ENCODE measurements at regions not wholly inside any gene's neighbourhood (a gene's known extent, or its start where the extent isn't known, plus 50 kb on each side); places are given as distances from the start of the nearest gene placed in this dataset.

DNA sequence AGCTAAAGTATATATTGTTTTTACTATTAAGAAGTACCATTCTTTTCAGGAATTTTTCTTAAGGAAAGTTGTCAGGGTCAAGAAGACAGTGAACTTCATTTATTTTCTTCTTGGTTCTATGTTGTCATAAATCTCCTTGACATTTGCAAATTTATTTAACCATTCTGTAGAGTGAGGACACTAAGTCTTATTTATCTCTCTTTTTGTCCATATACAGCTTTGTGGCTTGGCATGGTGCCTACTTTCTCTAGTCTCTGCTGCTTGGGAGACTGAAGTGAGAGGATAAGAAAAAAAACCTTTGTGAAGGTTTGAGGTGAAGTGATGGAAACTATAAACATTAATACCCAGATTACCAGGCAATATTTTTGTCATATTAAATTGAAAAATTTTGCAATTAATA is 1389.4 kb downstream of the SUCLG1 start:
- TF ChIP-seq, protein P1, sequence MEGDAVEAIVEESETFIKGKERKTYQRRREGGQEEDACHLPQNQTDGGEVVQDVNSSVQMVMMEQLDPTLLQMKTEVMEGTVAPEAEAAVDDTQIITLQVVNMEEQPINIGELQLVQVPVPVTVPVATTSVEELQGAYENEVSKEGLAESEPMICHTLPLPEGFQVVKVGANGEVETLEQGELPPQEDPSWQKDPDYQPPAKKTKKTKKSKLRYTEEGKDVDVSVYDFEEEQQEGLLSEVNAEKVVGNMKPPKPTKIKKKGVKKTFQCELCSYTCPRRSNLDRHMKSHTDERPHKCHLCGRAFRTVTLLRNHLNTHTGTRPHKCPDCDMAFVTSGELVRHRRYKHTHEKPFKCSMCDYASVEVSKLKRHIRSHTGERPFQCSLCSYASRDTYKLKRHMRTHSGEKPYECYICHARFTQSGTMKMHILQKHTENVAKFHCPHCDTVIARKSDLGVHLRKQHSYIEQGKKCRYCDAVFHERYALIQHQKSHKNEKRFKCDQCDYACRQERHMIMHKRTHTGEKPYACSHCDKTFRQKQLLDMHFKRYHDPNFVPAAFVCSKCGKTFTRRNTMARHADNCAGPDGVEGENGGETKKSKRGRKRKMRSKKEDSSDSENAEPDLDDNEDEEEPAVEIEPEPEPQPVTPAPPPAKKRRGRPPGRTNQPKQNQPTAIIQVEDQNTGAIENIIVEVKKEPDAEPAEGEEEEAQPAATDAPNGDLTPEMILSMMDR (IDR thresholded peaks at IDR 0.05; ENCODE audit: insufficient read depth, low read length, poor library complexity, severe bottlenecking), result no peak
- TF ChIP-seq EZH2phosphoT487 (conservative IDR thresholded peaks at IDR 0.05; ENCODE audit: low read length), result no peak

Data from SU-DHL-6 (cell line).